ENCODE measurements at regions not wholly inside any gene's neighbourhood (a gene's known extent, or its start where the extent isn't known, plus 50 kb on each side); places are given as distances from the start of the nearest gene placed in this dataset.

DNA sequence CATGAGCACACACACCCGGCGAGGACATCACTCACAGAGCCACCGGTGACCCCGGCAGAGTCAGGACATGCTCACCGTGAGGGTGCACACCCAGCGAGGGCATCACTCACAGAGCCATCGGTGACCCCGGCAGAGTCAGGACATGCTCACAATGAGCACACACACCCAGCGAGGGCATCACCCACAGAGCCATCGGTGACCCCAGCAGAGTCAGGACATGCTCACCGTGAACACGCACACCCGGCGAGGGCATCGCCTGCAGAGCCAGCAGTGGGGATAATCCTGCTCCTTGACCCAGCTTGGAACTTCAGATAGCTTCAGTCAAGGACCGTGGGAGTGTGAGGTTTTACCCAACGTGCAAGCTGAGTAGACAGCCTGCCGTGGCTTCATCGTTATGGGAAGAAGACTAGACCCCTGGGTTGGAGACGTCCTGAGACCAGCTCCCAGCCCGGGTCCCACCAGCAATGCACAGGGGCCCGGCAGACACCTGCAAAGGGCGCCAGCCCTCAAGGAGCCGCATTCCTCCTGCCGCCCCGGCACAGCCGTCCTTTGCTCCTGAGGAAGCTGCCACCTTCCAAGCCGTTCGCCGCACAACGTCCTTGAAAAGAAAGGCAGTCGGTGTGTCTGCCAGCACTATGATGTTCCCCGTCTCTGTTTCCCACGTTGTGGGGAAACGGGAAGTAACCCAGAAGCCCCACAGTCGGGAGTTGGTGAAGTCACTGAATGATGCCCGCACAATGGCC is 192.3 kb downstream of the DLL1 start:
- no peak overlapping the region for H3K4me3 Mint-ChIP-seq (ENCODE audit: unreplicated experiment)
- TF ChIP-seq, protein P1, sequence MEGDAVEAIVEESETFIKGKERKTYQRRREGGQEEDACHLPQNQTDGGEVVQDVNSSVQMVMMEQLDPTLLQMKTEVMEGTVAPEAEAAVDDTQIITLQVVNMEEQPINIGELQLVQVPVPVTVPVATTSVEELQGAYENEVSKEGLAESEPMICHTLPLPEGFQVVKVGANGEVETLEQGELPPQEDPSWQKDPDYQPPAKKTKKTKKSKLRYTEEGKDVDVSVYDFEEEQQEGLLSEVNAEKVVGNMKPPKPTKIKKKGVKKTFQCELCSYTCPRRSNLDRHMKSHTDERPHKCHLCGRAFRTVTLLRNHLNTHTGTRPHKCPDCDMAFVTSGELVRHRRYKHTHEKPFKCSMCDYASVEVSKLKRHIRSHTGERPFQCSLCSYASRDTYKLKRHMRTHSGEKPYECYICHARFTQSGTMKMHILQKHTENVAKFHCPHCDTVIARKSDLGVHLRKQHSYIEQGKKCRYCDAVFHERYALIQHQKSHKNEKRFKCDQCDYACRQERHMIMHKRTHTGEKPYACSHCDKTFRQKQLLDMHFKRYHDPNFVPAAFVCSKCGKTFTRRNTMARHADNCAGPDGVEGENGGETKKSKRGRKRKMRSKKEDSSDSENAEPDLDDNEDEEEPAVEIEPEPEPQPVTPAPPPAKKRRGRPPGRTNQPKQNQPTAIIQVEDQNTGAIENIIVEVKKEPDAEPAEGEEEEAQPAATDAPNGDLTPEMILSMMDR (IDR thresholded peaks at IDR 0.05): no peak
- H3K27ac Mint-ChIP-seq (ENCODE audit: unreplicated experiment): no peak overlapping the region
- H3K9me3 Mint-ChIP-seq (ENCODE audit: unreplicated experiment): peaks cover 13% of the 10 kb centered on the region
- H3K27me3 Mint-ChIP-seq (ENCODE audit: unreplicated experiment): no peaks in the 10 kb centered on the region
- H3K36me3 Mint-ChIP-seq (ENCODE audit: unreplicated experiment): no peaks in the 10 kb centered on the region
- no peak for DNase-seq (ENCODE audit: extremely low spot score, unreplicated experiment)
- no peaks in the 10 kb centered on the region for H3K4me1 Mint-ChIP-seq (ENCODE audit: unreplicated experiment)

DNA sequence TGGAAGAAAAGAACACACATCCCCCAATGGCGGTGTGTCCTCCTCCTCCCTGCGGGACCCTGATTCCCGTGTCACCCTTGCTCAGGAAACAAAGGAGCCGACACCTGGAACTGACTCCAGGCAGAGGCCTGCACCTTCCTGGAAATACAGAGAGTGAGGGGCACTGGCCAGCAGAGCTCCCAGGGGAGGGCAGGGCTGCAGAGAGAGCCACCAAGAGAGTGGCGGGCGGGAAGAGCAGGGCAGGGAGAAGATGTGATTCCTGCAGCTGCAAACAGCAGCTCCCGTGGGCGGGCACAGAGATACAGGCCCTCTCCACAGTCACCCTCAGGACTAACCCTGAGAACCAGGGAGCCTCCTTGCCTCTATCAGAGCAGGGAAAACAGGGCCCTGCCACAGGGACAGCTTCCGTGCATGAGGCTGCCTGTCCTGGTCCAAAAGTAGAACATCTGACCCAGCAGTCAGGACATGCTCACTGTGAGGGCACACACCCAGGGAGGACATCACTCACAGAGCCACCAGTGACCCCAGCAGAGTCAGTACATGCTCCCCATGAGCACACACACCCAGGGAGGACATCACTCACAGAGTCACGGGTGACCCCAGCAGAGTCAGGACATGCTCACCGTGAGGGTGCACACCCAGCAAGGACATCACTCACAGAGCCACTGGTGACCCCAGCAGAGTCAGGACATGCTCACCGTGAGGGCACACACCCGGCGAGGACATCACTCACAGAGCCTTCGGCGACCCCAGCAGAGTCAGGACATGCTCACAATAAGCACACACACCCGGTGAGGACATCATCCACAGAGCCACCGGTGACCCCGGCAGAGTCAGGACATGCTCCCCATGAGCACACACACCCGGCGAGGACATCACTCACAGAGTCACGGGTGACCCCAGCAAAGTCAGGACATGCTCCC is 193.1 kb downstream of the DLL1 start:
- peak; percentile 77 for DNase-seq (ENCODE audit: extremely low spot score, unreplicated experiment)
- no peak overlapping the region for H3K4me3 Mint-ChIP-seq (ENCODE audit: unreplicated experiment)
- no peaks in the 10 kb centered on the region for H3K36me3 Mint-ChIP-seq (ENCODE audit: unreplicated experiment)
- peaks cover 13% of the 10 kb centered on the region for H3K9me3 Mint-ChIP-seq (ENCODE audit: unreplicated experiment)
- TF ChIP-seq, protein P1 (IDR thresholded peaks at IDR 0.05): no peak
- no peaks in the 10 kb centered on the region for H3K27me3 Mint-ChIP-seq (ENCODE audit: unreplicated experiment)
- no peaks in the 10 kb centered on the region for H3K4me1 Mint-ChIP-seq (ENCODE audit: unreplicated experiment)
- no peak overlapping the region for H3K27ac Mint-ChIP-seq (ENCODE audit: unreplicated experiment)

DNA sequence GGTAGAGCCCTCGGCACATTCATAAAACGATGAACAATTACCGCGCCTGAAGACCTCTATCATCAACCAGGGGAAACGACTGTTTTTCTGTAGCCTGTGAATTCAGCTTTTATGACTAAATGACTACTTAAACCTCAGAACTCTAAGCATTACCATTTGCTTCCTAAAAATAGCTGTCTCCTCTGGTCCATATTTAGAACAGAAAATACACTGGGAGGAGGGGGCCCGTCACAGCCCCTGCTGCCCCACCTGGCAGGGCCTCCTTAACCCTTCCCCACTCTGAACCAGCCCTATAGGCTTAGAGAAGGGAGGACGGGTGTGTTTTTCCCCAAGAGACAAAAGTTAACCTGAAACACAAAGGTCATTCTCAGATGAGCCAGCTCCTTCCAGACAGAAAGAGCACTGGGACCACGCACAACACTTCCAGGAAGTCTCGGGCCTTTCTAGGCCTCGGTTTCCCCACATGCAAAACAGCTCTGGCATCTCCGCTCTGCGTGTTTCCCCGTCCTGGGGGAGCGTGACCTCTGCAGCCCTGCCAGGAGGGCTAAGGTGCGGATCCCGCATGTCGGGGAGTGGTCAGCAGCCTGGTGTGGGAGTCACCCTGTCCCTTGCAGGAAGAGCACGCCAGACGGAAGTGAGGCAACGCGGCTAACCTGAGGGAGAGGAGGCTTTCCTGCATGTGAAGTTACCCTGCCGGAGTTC is 193.9 kb downstream of the DLL1 start:
- Mint-ChIP-seq H3K4me1 (ENCODE audit: unreplicated experiment) (no peaks in the 10 kb centered on the region), H3K36me3 (ENCODE audit: unreplicated experiment) (no peaks in the 10 kb centered on the region), H3K27ac (ENCODE audit: unreplicated experiment) (no peak overlapping the region), H3K9me3 (ENCODE audit: unreplicated experiment) (peaks cover 13% of the 10 kb centered on the region), H3K27me3 (ENCODE audit: unreplicated experiment) (no peaks in the 10 kb centered on the region), H3K4me3 (ENCODE audit: unreplicated experiment) (no peak overlapping the region)
- TF ChIP-seq, protein P1 (IDR thresholded peaks at IDR 0.05): no peak
- no peak for DNase-seq (ENCODE audit: extremely low spot score, unreplicated experiment)

DNA sequence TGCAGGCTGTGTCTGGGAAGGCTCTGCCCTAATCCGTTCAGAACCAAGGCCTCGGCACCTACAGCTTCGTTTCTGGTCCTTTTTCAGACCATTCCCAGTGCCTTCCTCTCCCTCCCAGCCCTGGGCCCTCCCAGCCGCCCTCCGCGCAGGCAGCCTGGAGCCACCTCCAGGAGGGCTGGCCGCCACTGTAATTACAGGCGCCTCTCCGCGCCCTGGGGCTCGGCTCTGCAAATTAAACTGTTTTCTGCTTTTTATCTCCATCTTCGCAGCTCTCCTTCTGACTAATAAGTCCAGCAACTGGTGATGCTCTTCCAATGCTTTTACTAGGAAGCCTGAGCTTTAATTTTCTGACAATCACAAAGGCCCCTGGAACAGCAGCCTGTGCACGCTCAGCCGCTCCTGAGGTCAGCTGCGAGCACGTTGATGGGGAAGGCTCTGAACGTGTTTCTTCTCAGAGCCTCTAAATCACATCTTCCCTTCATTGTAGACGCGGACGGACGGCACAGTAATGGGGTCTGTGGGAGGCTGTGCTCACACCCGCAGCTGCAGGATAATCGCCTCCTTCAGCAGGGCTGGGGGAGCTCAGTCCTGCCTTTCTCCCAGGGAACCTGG is 194.6 kb downstream of the DLL1 start:
- TF ChIP-seq, protein P1 (IDR thresholded peaks at IDR 0.05): no peak
- Mint-ChIP-seq H3K27me3 (ENCODE audit: unreplicated experiment) (no peaks in the 10 kb centered on the region), H3K9me3 (ENCODE audit: unreplicated experiment) (peaks cover 13% of the 10 kb centered on the region), H3K36me3 (ENCODE audit: unreplicated experiment) (no peaks in the 10 kb centered on the region), H3K4me1 (ENCODE audit: unreplicated experiment) (no peaks in the 10 kb centered on the region), H3K4me3 (ENCODE audit: unreplicated experiment) (no peak overlapping the region), H3K27ac (ENCODE audit: unreplicated experiment) (no peak overlapping the region)
- peak; percentile 75 for DNase-seq (ENCODE audit: extremely low spot score, unreplicated experiment)

Data from osteocyte (in vitro differentiated cells).